K562 (cell line): ENCODE measurements at regions not wholly inside any gene's neighbourhood (a gene's known extent, or its start where the extent isn't known, plus 50 kb on each side); places are given as distances from the start of the nearest gene placed in this dataset.

Experiments used
- L3MBTL2 ChIP-seq: fragments of 450-650 bp; IDR thresholded peaks from 2 replicates; pipeline ENCODE4 v1.6.1; 2016; ENCODE audit warnings: mild to moderate bottlenecking, moderate library complexity
- MEIS2 ChIP-seq: fragments of 450-650 bp; IDR thresholded peaks from 2 replicates; pipeline ENCODE4 v1.6.1; 2014; ENCODE audit warnings: mild to moderate bottlenecking; ENCODE audit not compliant: partially characterized antibody
- MGA ChIP-seq: fragments of 450-650 bp; IDR thresholded peaks from 2 replicates; pipeline ENCODE4 v1.6.1; 2016; ENCODE audit warnings: mild to moderate bottlenecking, moderate library complexity

GRCh38 chr16:54370278-54371040, 83.9 kb upstream of the IRX3 start (continued):
- TF ChIP-seq MGA (peak; percentile 45; the same call in 1 of the 2 replicates), L3MBTL2 (peak; percentile 74), MEIS2 (peak; percentile 38)
- TF ChIP-seq, all 486 proteins: peak for 7
